ENCODE measurements at regions not wholly inside any gene's neighbourhood (a gene's known extent, or its start where the extent isn't known, plus 50 kb on each side); places are given as distances from the start of the nearest gene placed in this dataset.

GRCh38 chr5:56499491-56499890 is 266.4 kb upstream of the ANKRD55 start:
- ChIA-PET CTCF (no interaction called here), POLR2A (no interaction called here)

- POLR2A ChIA-PET = no interaction called here
- CTCF ChIA-PET = no interaction called here
These were observed 265.7 kb upstream of the ANKRD55 start for GRCh38 chr5:56498759-56499395.

- ChIA-PET CTCF (no interaction called here), POLR2A (no interaction called here)
These were observed 263.5 kb upstream of the ANKRD55 start for GRCh38 chr5:56496581-56497063.

- ChIA-PET CTCF (no interaction called here), POLR2A (no interaction called here)
These were observed 261.2 kb upstream of the ANKRD55 start for GRCh38 chr5:56494300-56494731.

- ChIA-PET POLR2A (no interaction called here), CTCF (no interaction called here)
These were observed 260.6 kb upstream of the ANKRD55 start for GRCh38 chr5:56493766-56494165.

- CTCF ChIA-PET = no interaction called here
- POLR2A ChIA-PET = no interaction called here
These were observed 260.2 kb upstream of the ANKRD55 start for GRCh38 chr5:56493308-56493707.

GRCh38 chr5:56492812-56493211 is 259.7 kb upstream of the ANKRD55 start:
- ChIA-PET POLR2A (no interaction called here), CTCF (no interaction called here)

- ChIA-PET POLR2A (no interaction called here), CTCF (no interaction called here)
These were observed 257.9 kb upstream of the ANKRD55 start for GRCh38 chr5:56490971-56491468.

- POLR2A ChIA-PET = no interaction called here
- CTCF ChIA-PET = no interaction called here
These were observed 256.1 kb upstream of the ANKRD55 start for GRCh38 chr5:56489272-56489671.

GRCh38 chr5:56487528-56488115 is 254.5 kb upstream of the ANKRD55 start:
- POLR2A ChIA-PET = no interaction called here
- CTCF ChIA-PET = no interaction called here

- POLR2A ChIA-PET = no interaction called here
These were observed 249.2 kb upstream of the ANKRD55 start for GRCh38 chr5:56482363-56482762.

GRCh38 chr5:56481428-56482357 is 248.6 kb upstream of the ANKRD55 start:
- ChIA-PET CTCF (interaction anchor here (0.6 to 1.1 kb wide), 3 partner anchors 344 to 682 kb away, joined by 3 to 4 read pairs (median 4); no protein-coding TSS in a partner anchor), POLR2A (no interaction called here)

More at GRCh38 chr5:56482363-56482762, 249.2 kb upstream of the ANKRD55 start:
- CTCF ChIA-PET = interaction anchor here (0.6 kb wide), 1 partner anchor 344 kb away, joined by 4 read pairs; no protein-coding TSS in a partner anchor

GRCh38 chr5:56480705-56481427 is 247.7 kb upstream of the ANKRD55 start:
- ChIA-PET POLR2A (no interaction called here), CTCF (interaction anchor here (0.6 to 1.1 kb wide), 2 partner anchors 86 to 681 kb away, joined by 3 to 4 read pairs; no protein-coding TSS in a partner anchor)

GRCh38 chr5:56480078-56480704 is 247.1 kb upstream of the ANKRD55 start:
- ChIA-PET POLR2A (no interaction called here), CTCF (interaction anchor here (0.6 kb wide), 1 partner anchor 85 kb away, joined by 4 read pairs; no protein-coding TSS in a partner anchor)

- POLR2A ChIA-PET = no interaction called here
- CTCF ChIA-PET = no interaction called here
These were observed 246.6 kb upstream of the ANKRD55 start for GRCh38 chr5:56479696-56480077.

- POLR2A ChIA-PET = no interaction called here
These were observed 246.0 kb upstream of the ANKRD55 start for GRCh38 chr5:56479126-56479525.

GRCh38 chr5:56478062-56478461 is 244.9 kb upstream of the ANKRD55 start:
- CTCF ChIA-PET = no interaction called here
- POLR2A ChIA-PET = no interaction called here

More at GRCh38 chr5:56479126-56479525, 246.0 kb upstream of the ANKRD55 start:
- CTCF ChIA-PET = no interaction called here

GRCh38 chr5:56476487-56476856 is 243.3 kb upstream of the ANKRD55 start:
- POLR2A ChIA-PET = no interaction called here
- CTCF ChIA-PET = interaction anchor here (0.8 kb wide), 1 partner anchor 9 kb away, joined by 3 read pairs; no protein-coding TSS in a partner anchor
